WTC11 (cell line): ENCODE measurements at regions not wholly inside any gene's neighbourhood (a gene's known extent, or its start where the extent isn't known, plus 50 kb on each side); places are given as distances from the start of the nearest gene placed in this dataset.

Experiments
- ATAC-seq: fragments of 200-7000 bp; cut with Tn5 transposase; 2 replicates; pipeline ENCODE4 v1.10.0; 2021; ENCODE audit warnings: mild to moderate bottlenecking, moderate library complexity
- CTCF ChIA-PET: fragments of 300-600 bp; sonication (Branson Sonifier 250); formaldehyde crosslinking; loops from one replicate; lab custom pipeline; 2021; ENCODE audit warnings: antibody characterized with exemption; lab: Charles Lee
- POLR2A ChIA-PET: fragments of 350-600 bp; sonication (Branson Sonifier 250); formaldehyde crosslinking; loops from one replicate; lab custom pipeline; 2021; ENCODE audit warnings: antibody characterized with exemption; lab: Charles Lee
- DNase-seq: peaks from one replicate; pipeline ENCODE4 v3.0.0; 2021; ENCODE audit warnings: low spot score
- H3K27ac Mint-ChIP-seq: 2 replicates; pipeline ENCODE4 v1.8.0; 2021; ENCODE audit warnings: mixed read lengths
- H3K27me3 Mint-ChIP-seq: 2 replicates; pipeline ENCODE4 v1.8.0; 2021; ENCODE audit warnings: low read depth, mild to moderate bottlenecking, moderate library complexity, mixed read lengths
- H3K36me3 Mint-ChIP-seq: 2 replicates; pipeline ENCODE4 v1.8.0; 2021; ENCODE audit warnings: mixed read lengths
- H3K4me1 Mint-ChIP-seq: 2 replicates; pipeline ENCODE4 v1.8.0; 2022; ENCODE audit warnings: mixed read lengths
- H3K4me3 Mint-ChIP-seq: 2 replicates; pipeline ENCODE4 v1.8.0; 2021; ENCODE audit warnings: mild to moderate bottlenecking, moderate library complexity, mixed read lengths
- H3K9me3 Mint-ChIP-seq: 2 replicates; pipeline ENCODE4 v1.8.0; 2021; ENCODE audit warnings: mixed read lengths
- AFF4 ChIP-seq: sonication (generic); formaldehyde crosslinking; IDR thresholded peaks from 2 replicates; pipeline ENCODE4 v1.8.1; 2023; ENCODE audit warnings: mild to moderate bottlenecking, missing genetic modification reagents, borderline replicate concordance
- AR ChIP-seq: fragments of 250-450 bp; sonication (Bioruptor Pico); IDR thresholded peaks from 2 replicates; pipeline ENCODE4 v1.9.0; 2021; ENCODE audit warnings: mild to moderate bottlenecking
- ATF2 ChIP-seq: sonication (generic); formaldehyde crosslinking; IDR thresholded peaks from 2 replicates; pipeline ENCODE4 v1.8.1; 2022; ENCODE audit warnings: low read depth, missing genetic modification reagents, borderline replicate concordance
- CREM ChIP-seq: sonication (generic); formaldehyde crosslinking; IDR thresholded peaks from 2 replicates; pipeline ENCODE4 v1.8.1; 2022; ENCODE audit warnings: mild to moderate bottlenecking, missing genetic modification reagents, moderate library complexity
- E2F4 ChIP-seq: sonication (generic); formaldehyde crosslinking; IDR thresholded peaks from 2 replicates; pipeline ENCODE4 v1.8.1; 2022; ENCODE audit warnings: low read depth, mild to moderate bottlenecking, moderate library complexity, missing genetic modification reagents, borderline replicate concordance
- E2F5 ChIP-seq: sonication (generic); formaldehyde crosslinking; IDR thresholded peaks from 2 replicates; pipeline ENCODE4 v1.8.1; 2022; ENCODE audit warnings: mild to moderate bottlenecking, moderate library complexity, missing genetic modification reagents
- EMX1 ChIP-seq: fragments of 250-450 bp; sonication (Bioruptor Pico); IDR thresholded peaks from 2 replicates; pipeline ENCODE4 v1.8.0; 2021; ENCODE audit warnings: mild to moderate bottlenecking
- HMGA2 ChIP-seq: fragments of 250-450 bp; sonication (Bioruptor Pico); IDR thresholded peaks from 2 replicates; pipeline ENCODE4 v1.4.0; 2021; ENCODE audit warnings: mild to moderate bottlenecking, moderate library complexity
- HMGXB4 ChIP-seq: sonication (generic); formaldehyde crosslinking; IDR thresholded peaks from 2 replicates; pipeline ENCODE4 v1.8.1; 2023; ENCODE audit warnings: mild to moderate bottlenecking, moderate library complexity, missing genetic modification reagents
- SMAD3 ChIP-seq: sonication (generic); formaldehyde crosslinking; IDR thresholded peaks from 2 replicates; pipeline ENCODE4 v1.8.0; 2022; ENCODE audit warnings: missing genetic modification reagents, mild to moderate bottlenecking, borderline replicate concordance
- SP1 ChIP-seq: sonication (generic); formaldehyde crosslinking; conservative IDR thresholded peaks from 2 replicates; pipeline ENCODE4 v1.8.1; 2022; ENCODE audit warnings: missing genetic modification reagents
- STAT6 ChIP-seq: sonication (generic); formaldehyde crosslinking; conservative IDR thresholded peaks from 2 replicates; pipeline ENCODE4 v1.8.1; 2023; ENCODE audit warnings: mild to moderate bottlenecking, low read depth, missing genetic modification reagents, moderate library complexity
- ZNF317 ChIP-seq: sonication (generic); formaldehyde crosslinking; IDR thresholded peaks from 2 replicates; pipeline ENCODE4 v1.8.1; 2023; ENCODE audit warnings: low read depth, mild to moderate bottlenecking, moderate library complexity, missing genetic modification reagents, borderline replicate concordance
- ZNF416 ChIP-seq: fragments of 250-450 bp; sonication (Bioruptor Pico); IDR thresholded peaks from 2 replicates; pipeline ENCODE4 v1.9.0; 2021; ENCODE audit warnings: mild to moderate bottlenecking, inconsistent platforms
- ZNF512 ChIP-seq: sonication (generic); formaldehyde crosslinking; IDR thresholded peaks from 2 replicates; pipeline ENCODE4 v1.8.1; 2022; ENCODE audit warnings: missing genetic modification reagents, borderline replicate concordance
- ZNF671 ChIP-seq: fragments of 250-450 bp; sonication (Bioruptor Pico); IDR thresholded peaks from 2 replicates; pipeline ENCODE4 v1.8.0; 2021; ENCODE audit warnings: mild to moderate bottlenecking

GRCh38 chr14:44782775-44783238 lies 178.9 kb downstream of the KLHL28 start (continued):
- TF ChIP-seq AFF4 (CRISPR knock-in tag) = no peak
- TF ChIP-seq HMGXB4 (CRISPR knock-in tag) = no peak
- TF ChIP-seq SP1 (CRISPR knock-in tag) = no peak
- TF ChIP-seq ZNF512 (CRISPR knock-in tag) = no peak

GRCh38 chr14:44780989-44781388 lies 180.8 kb downstream of the KLHL28 start:
- no peaks in the 10 kb centered on the region for H3K9me3 Mint-ChIP-seq
- H3K4me1 Mint-ChIP-seq = no peaks in the 10 kb centered on the region
- no peak for DNase-seq
- CTCF ChIA-PET = no interaction called here
- TF ChIP-seq ZNF317 (CRISPR knock-in tag) = no peak
- TF ChIP-seq CREM (CRISPR knock-in tag) = no peak
- TF ChIP-seq E2F4 = no peak
- TF ChIP-seq STAT6 = no peak
- no peak for TF ChIP-seq SP1 (CRISPR knock-in tag)
- TF ChIP-seq ZNF671 (CRISPR knock-in tag) = no peak
- no peak for TF ChIP-seq HMGA2 (CRISPR knock-in tag)
- TF ChIP-seq E2F5 = no peak
- TF ChIP-seq EMX1 (CRISPR knock-in tag) = no peak
- TF ChIP-seq AR = no peak
- TF ChIP-seq ATF2 (CRISPR knock-in tag) = no peak
- no peak for TF ChIP-seq ZNF416 (CRISPR knock-in tag)
- no peak for TF ChIP-seq HMGXB4 (CRISPR knock-in tag)
- no peak for TF ChIP-seq SMAD3 (CRISPR knock-in tag)
- POLR2A ChIA-PET = no interaction called here
- H3K4me3 Mint-ChIP-seq = no peak overlapping the region
- no peak overlapping the region for H3K27ac Mint-ChIP-seq
- no peaks in the 10 kb centered on the region for H3K36me3 Mint-ChIP-seq
- H3K27me3 Mint-ChIP-seq = no peaks in the 10 kb centered on the region
- no peak for ATAC-seq
